Esophagus muscularis mucosa (tissue), 4 donors: ENCODE measurements at regions not wholly inside any gene's neighbourhood (a gene's known extent, or its start where the extent isn't known, plus 50 kb on each side); places are given as distances from the start of the nearest gene placed in this dataset.

Experiments
- DNase-seq: peaks from one replicate; pipeline ENCODE4 v3.0.0-alpha.2; 2017; ENCODE audit errors: extremely low spot score
- H3K27ac ChIP-seq, 4 donors: fragments of 200-600 bp; sonication (generic); replicated peaks in 1 of 4; 1 replicate in 3 of 4; 2 replicates in 1 of 4; pipeline ENCODE4 v1.5.1; 2016 to 2019; ENCODE audit warnings: mild to moderate bottlenecking in 1 of 4
- H3K27me3 ChIP-seq, 4 donors: fragments of 200-600 bp; sonication (generic); one replicate each; pipeline versions ENCODE4 v1.5.1 to v1.6.0; 2016 to 2019
- H3K36me3 ChIP-seq, 4 donors: fragments of 200-600 bp; sonication (generic); one replicate each; pipeline ENCODE4 v1.5.1; 2016 to 2019
- H3K4me1 ChIP-seq, 4 donors: fragments of 200-600 bp; sonication (generic); one replicate each; pipeline ENCODE4 v1.5.1; 2016 to 2019
- H3K4me3 ChIP-seq, 4 donors: fragments of 200-600 bp; sonication (generic); 1 replicate in 2 of 4; 2 replicates in 2 of 4; pipeline ENCODE4 v1.5.1; 2016 to 2019; ENCODE audit warnings: mild to moderate bottlenecking in 4 of 4, moderate library complexity in 1 of 4
- H3K9me3 ChIP-seq, 4 donors: fragments of 200-600 bp; sonication (generic); 1 replicate in 3 of 4; 2 replicates in 1 of 4; pipeline ENCODE4 v1.5.1; 2016 to 2019
- CTCF ChIP-seq, 3 experiments: fragments of 200-600 bp in 2 of 3; fragments of 450-650 bp in 1 of 3; sonication (generic) in 2 of 3; IDR thresholded peaks; one replicate each; pipeline ENCODE4 v1.5.1; 2017 to 2019; ENCODE audit warnings: antibody characterized with exemption in 3 of 3, mild to moderate bottlenecking in 2 of 3, moderate library complexity in 1 of 3
- EP300 ChIP-seq: sonication (generic); formaldehyde crosslinking; IDR thresholded peaks from one replicate; pipeline ENCODE4 v1.6.1; 2017; ENCODE audit warnings: antibody characterized with exemption
- POLR2A ChIP-seq: fragments of 450-650 bp; IDR thresholded peaks from one replicate; pipeline ENCODE4 v1.6.1; 2017; ENCODE audit warnings: antibody characterized with exemption, moderate library complexity, mild to moderate bottlenecking, low read depth
- POLR2AphosphoS5 ChIP-seq, 2 donors: sonication (generic); formaldehyde crosslinking; IDR thresholded peaks; one replicate each; pipeline ENCODE4 v1.6.1; 2017; ENCODE audit warnings: antibody characterized with exemption in 2 of 2
- WGBS: methylation state at CpG from one replicate; pipeline ENCODE4 v1.1.5; 2018; 5-methylcytosine and 5-hydroxymethylcytosine counted together
- intact Hi-C: fragments of 100-400 bp; cut with DNase I; formaldehyde crosslinking; loops from one replicate; pipeline ENCODE4 v1.15.1; 2023

GRCh38 chr6:56328728-56329090 lies 81.3 kb upstream of the COL21A1 start:
- Histone ChIP-seq H3K9me3 (no peaks in the 10 kb centered on the region), H3K36me3 (no peaks in the 10 kb centered on the region), H3K27me3 (no peaks in the 10 kb centered on the region), H3K27ac (no peak overlapping the region), H3K4me1 (peaks cover 0 to 21% (median 9%) of the 10 kb centered on the region in 4 donors), H3K4me3 (no peak overlapping the region)
- WGBS = 84% methylated on average over 5 of the region's 5 CpGs
- DNase-seq = no peak
- no peak for TF ChIP-seq CTCF (IDR thresholded peaks at IDR 0.05)
- no peak for TF ChIP-seq EP300
- no peak for TF ChIP-seq POLR2AphosphoS5 (IDR thresholded peaks at IDR 0.05)
- no peak for TF ChIP-seq POLR2A
- intact Hi-C loops = no loop called here

- no peak for DNase-seq
- Histone ChIP-seq H3K4me3 (no peak overlapping the region), H3K9me3 (no peaks in the 10 kb centered on the region), H3K27ac (no peak overlapping the region), H3K36me3 (no peaks in the 10 kb centered on the region), H3K27me3 (no peaks in the 10 kb centered on the region), H3K4me1 (peaks cover 0 to 21% (median 9%) of the 10 kb centered on the region in 4 donors)
- TF ChIP-seq CTCF (IDR thresholded peaks at IDR 0.05) = no peak
- no peak for TF ChIP-seq POLR2AphosphoS5 (IDR thresholded peaks at IDR 0.05)
- TF ChIP-seq EP300 = no peak
- TF ChIP-seq POLR2A = no peak
- WGBS = 45% methylated on average over 3 of the region's 3 CpGs
- intact Hi-C loops = no loop called here
These were observed 80.8 kb upstream of the COL21A1 start for GRCh38 chr6:56327946-56328727.

GRCh38 chr6:56324396-56324795 lies 77.0 kb upstream of the COL21A1 start:
- Histone ChIP-seq H3K27me3 (no peaks in the 10 kb centered on the region), H3K36me3 (no peaks in the 10 kb centered on the region), H3K4me3 (no peak overlapping the region), H3K4me1 (peaks cover 0 to 20% (median 9%) of the 10 kb centered on the region in 4 donors), H3K27ac (no peak overlapping the region), H3K9me3 (no peaks in the 10 kb centered on the region)
- intact Hi-C loops = no loop called here
- 42% methylated on average over 6 of the region's 6 CpGs for WGBS
- DNase-seq = no peak
- TF ChIP-seq CTCF (IDR thresholded peaks at IDR 0.05) = no peak
- TF ChIP-seq POLR2AphosphoS5 (IDR thresholded peaks at IDR 0.05) = no peak
- no peak for TF ChIP-seq EP300
- no peak for TF ChIP-seq POLR2A

GRCh38 chr6:56318851-56319250 lies 71.5 kb upstream of the COL21A1 start:
- Histone ChIP-seq H3K4me3 (no peak overlapping the region), H3K27ac (no peak overlapping the region), H3K36me3 (no peaks in the 10 kb centered on the region), H3K27me3 (no peaks in the 10 kb centered on the region), H3K4me1 (no peaks in the 10 kb centered on the region), H3K9me3 (no peaks in the 10 kb centered on the region)
- no peak for DNase-seq
- WGBS = 96% methylated on average over 2 of the region's 2 CpGs
- TF ChIP-seq POLR2A = no peak
- TF ChIP-seq EP300 = no peak
- TF ChIP-seq POLR2AphosphoS5 (IDR thresholded peaks at IDR 0.05) = no peak
- TF ChIP-seq CTCF (IDR thresholded peaks at IDR 0.05) = no peak
- intact Hi-C loops = no loop called here
